ENCODE measurements at regions not wholly inside any gene's neighbourhood (a gene's known extent, or its start where the extent isn't known, plus 50 kb on each side); places are given as distances from the start of the nearest gene placed in this dataset.

DNA sequence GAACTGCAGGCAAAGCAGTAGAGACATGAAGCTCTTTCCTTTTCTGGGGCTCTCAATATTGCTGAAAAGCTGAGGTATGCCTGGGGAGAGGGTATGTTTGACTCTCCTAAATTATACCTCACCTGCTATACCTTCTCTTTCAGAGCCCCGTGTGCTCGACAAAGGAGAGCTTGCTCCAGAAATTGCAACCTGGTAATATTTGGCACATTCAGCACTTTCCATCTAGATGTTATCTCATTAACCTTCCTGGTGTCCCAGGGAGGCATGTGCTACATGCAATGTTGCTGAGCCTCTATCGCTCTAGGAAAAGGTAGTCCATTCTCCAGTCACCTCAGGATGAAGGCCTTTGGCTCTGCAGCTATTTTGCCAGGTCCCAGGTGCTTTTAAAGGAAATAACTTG is 78.5 kb upstream of the ZSWIM6 start:
- Histone ChIP-seq H3K36me3 (ENCODE audit: control insufficient read depth, insufficient read depth, low read length) (no peaks in the 10 kb centered on the region), H3K27ac (ENCODE audit: low read length) (no peak overlapping the region), H3K9me3 (ENCODE audit: control insufficient read depth, insufficient read depth, low read length) (no peaks in the 10 kb centered on the region), H3K27me3 (ENCODE audit: control insufficient read depth, insufficient read depth, low read length) (no peaks in the 10 kb centered on the region), H3K4me1 (ENCODE audit: control insufficient read depth, insufficient read depth, low read length) (no peaks in the 10 kb centered on the region), H3K4me3 (ENCODE audit: low read length) (no peak overlapping the region)
- ATAC-seq (no peak), DNase-seq (no peak)
- peaks cover 9 to 20% of the 10 kb centered on the region in 2 donors for H3K27me3 Mint-ChIP-seq (ENCODE audit: low read depth in 2 of 2)
- H3K4me1 Mint-ChIP-seq, result no peaks in the 10 kb centered on the region
- no peaks in the 10 kb centered on the region for H3K9me3 Mint-ChIP-seq
- no peak overlapping the region for H3K4me3 Mint-ChIP-seq
- no peak overlapping the region for H3K27ac Mint-ChIP-seq
- intact Hi-C loops (cut with micrococcal nuclease), result no loop called here
- TF ChIP-seq, protein P1, sequence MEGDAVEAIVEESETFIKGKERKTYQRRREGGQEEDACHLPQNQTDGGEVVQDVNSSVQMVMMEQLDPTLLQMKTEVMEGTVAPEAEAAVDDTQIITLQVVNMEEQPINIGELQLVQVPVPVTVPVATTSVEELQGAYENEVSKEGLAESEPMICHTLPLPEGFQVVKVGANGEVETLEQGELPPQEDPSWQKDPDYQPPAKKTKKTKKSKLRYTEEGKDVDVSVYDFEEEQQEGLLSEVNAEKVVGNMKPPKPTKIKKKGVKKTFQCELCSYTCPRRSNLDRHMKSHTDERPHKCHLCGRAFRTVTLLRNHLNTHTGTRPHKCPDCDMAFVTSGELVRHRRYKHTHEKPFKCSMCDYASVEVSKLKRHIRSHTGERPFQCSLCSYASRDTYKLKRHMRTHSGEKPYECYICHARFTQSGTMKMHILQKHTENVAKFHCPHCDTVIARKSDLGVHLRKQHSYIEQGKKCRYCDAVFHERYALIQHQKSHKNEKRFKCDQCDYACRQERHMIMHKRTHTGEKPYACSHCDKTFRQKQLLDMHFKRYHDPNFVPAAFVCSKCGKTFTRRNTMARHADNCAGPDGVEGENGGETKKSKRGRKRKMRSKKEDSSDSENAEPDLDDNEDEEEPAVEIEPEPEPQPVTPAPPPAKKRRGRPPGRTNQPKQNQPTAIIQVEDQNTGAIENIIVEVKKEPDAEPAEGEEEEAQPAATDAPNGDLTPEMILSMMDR (IDR thresholded peaks at IDR 0.05), result no peak
- no peaks in the 10 kb centered on the region for H3K36me3 Mint-ChIP-seq
- 90% methylated on average over 3 of the region's 3 CpGs for WGBS (ENCODE audit: insufficient coverage)

DNA sequence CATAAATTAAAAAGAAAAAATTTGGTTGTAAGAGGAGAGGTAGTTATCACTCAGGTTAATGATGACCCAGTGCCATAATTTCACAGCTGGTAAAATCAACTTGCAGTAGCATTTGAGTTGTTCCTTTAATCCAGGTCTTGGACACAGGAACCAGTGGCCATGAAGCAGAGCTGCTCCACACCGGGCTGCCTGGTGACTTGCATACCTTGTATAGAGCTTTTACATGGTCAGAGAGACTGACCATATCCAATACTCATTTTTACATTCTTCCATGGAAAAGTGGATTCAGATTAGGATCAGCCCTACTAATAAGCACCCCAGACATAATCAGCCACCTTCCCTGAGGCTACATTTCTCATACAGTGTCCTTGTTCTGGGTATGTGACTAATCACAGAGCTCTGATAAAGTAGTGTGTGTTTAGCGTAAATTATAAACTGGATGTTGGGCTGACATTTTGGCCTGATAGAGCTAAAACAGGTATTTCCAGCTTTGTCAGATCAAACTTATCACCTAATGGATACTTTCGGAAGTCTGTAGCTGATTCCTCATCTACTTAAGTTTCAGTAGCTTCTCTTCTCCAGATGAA is 77.0 kb upstream of the ZSWIM6 start:
- H3K27me3 ChIP-seq (ENCODE audit: control insufficient read depth, insufficient read depth, low read length), result no peaks in the 10 kb centered on the region
- H3K4me3 ChIP-seq (ENCODE audit: low read length), result no peak overlapping the region
- ATAC-seq (no peak), DNase-seq (no peak)
- intact Hi-C loops (cut with micrococcal nuclease), result no loop called here
- no peaks in the 10 kb centered on the region for H3K4me1 ChIP-seq (ENCODE audit: control insufficient read depth, insufficient read depth, low read length)
- H3K9me3 ChIP-seq (ENCODE audit: control insufficient read depth, insufficient read depth, low read length), result no peaks in the 10 kb centered on the region
- Mint-ChIP-seq H3K9me3 (no peaks in the 10 kb centered on the region), H3K27me3 (ENCODE audit: low read depth in 2 of 2) (peaks cover 7 to 20% of the 10 kb centered on the region in 2 donors), H3K4me3 (no peak overlapping the region), H3K4me1 (no peaks in the 10 kb centered on the region), H3K36me3 (no peaks in the 10 kb centered on the region), H3K27ac (no peak overlapping the region)
- TF ChIP-seq, protein P1 (IDR thresholded peaks at IDR 0.05), result no peak
- H3K27ac ChIP-seq (ENCODE audit: low read length), result no peak overlapping the region
- no peaks in the 10 kb centered on the region for H3K36me3 ChIP-seq (ENCODE audit: control insufficient read depth, insufficient read depth, low read length)
- WGBS (ENCODE audit: insufficient coverage), result 100% methylated on average over 3 of the region's 3 CpGs

DNA sequence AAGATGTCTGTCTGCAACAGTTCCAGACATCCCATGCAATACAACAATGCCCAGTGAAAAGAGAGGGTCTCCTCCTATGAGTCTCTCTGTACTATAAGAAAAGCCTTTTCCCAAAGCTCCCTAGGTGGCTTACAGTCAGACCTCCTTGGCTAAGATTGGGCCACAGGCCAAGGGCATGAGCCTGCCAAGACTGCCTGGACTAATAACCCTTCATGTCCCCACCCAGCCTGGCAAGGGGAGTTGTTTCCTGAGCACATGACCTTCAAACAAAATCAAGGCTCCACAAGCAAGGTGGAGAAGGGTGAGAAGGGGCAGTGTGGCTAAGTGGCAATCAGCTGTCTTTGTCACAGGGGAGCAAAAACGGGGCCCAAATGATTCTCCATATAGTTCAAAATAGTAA is 75.6 kb upstream of the ZSWIM6 start:
- no peak for ATAC-seq
- no peaks in the 10 kb centered on the region for H3K27me3 ChIP-seq (ENCODE audit: control insufficient read depth, insufficient read depth, low read length)
- 80% methylated on average over 1 of the region's 1 CpG for WGBS (ENCODE audit: insufficient coverage)
- H3K4me1 ChIP-seq (ENCODE audit: control insufficient read depth, insufficient read depth, low read length), result no peaks in the 10 kb centered on the region
- intact Hi-C loops (cut with micrococcal nuclease), result no loop called here
- DNase-seq, result no peak
- H3K4me1 Mint-ChIP-seq, result no peaks in the 10 kb centered on the region
- H3K36me3 ChIP-seq (ENCODE audit: control insufficient read depth, insufficient read depth, low read length), result no peaks in the 10 kb centered on the region
- H3K9me3 ChIP-seq (ENCODE audit: control insufficient read depth, insufficient read depth, low read length), result no peaks in the 10 kb centered on the region
- no peaks in the 10 kb centered on the region for H3K9me3 Mint-ChIP-seq
- H3K27ac ChIP-seq (ENCODE audit: low read length), result no peak overlapping the region
- no peak overlapping the region for H3K4me3 ChIP-seq (ENCODE audit: low read length)
- TF ChIP-seq, protein P1 (IDR thresholded peaks at IDR 0.05), result no peak
- H3K4me3 Mint-ChIP-seq, result no peak overlapping the region
- H3K27me3 Mint-ChIP-seq (ENCODE audit: low read depth in 2 of 2), result peaks cover 4 to 20% of the 10 kb centered on the region in 2 donors
- no peak overlapping the region for H3K27ac Mint-ChIP-seq
- no peaks in the 10 kb centered on the region for H3K36me3 Mint-ChIP-seq

DNA sequence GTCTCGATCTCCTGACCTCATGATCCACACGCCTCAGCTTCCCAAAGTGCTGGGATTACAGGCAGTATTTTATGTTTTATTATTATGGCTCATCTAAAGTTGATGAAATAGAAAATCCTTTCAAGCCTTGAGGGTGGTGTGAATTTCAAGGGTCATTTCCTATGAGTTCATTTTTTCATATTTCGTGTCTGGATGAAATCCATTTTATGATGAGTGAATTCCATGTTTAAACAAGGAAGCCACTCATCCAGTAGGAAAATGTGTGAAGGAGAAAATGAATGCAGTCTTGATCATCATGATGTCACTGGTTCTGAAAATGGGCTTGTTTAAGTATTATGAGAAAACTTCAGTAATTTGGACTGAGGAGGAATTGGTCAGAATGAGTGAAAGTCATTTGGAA is 74.6 kb upstream of the ZSWIM6 start:
- Mint-ChIP-seq H3K4me1 (no peaks in the 10 kb centered on the region), H3K27ac (no peak overlapping the region), H3K9me3 (no peaks in the 10 kb centered on the region), H3K36me3 (no peaks in the 10 kb centered on the region), H3K4me3 (no peak overlapping the region), H3K27me3 (ENCODE audit: low read depth in 2 of 2) (peaks cover 4 to 20% of the 10 kb centered on the region in 2 donors)
- ATAC-seq (no peak), DNase-seq (no peak)
- Histone ChIP-seq H3K4me3 (ENCODE audit: low read length) (no peak overlapping the region), H3K27me3 (ENCODE audit: control insufficient read depth, insufficient read depth, low read length) (no peaks in the 10 kb centered on the region), H3K9me3 (ENCODE audit: control insufficient read depth, insufficient read depth, low read length) (no peaks in the 10 kb centered on the region), H3K36me3 (ENCODE audit: control insufficient read depth, insufficient read depth, low read length) (no peaks in the 10 kb centered on the region), H3K4me1 (ENCODE audit: control insufficient read depth, insufficient read depth, low read length) (no peaks in the 10 kb centered on the region), H3K27ac (ENCODE audit: low read length) (no peak overlapping the region)
- intact Hi-C loops (cut with micrococcal nuclease), result no loop called here
- WGBS (ENCODE audit: insufficient coverage), result 100% methylated on average over 3 of the region's 3 CpGs
- TF ChIP-seq, protein P1 (IDR thresholded peaks at IDR 0.05), result no peak
